ENCODE measurements at regions not wholly inside any gene's neighbourhood (a gene's known extent, or its start where the extent isn't known, plus 50 kb on each side); places are given as distances from the start of the nearest gene placed in this dataset.

GRCh38 chr5:57939771-57940170 lies 457.2 kb upstream of the ACTBL2 start:
- no peak for TF ChIP-seq CTCF (conservative IDR thresholded peaks at IDR 0.05)
- no peak overlapping the region for H3K27ac ChIP-seq

GRCh38 chr5:57939335-57939734 lies 456.7 kb upstream of the ACTBL2 start:
- no peak for TF ChIP-seq CTCF (conservative IDR thresholded peaks at IDR 0.05)
- H3K27ac ChIP-seq = no peak overlapping the region

GRCh38 chr5:57938174-57938557 lies 455.6 kb upstream of the ACTBL2 start:
- H3K27ac ChIP-seq = no peak overlapping the region
- TF ChIP-seq CTCF (conservative IDR thresholded peaks at IDR 0.05) = peak; percentile 36; the same call in 1 of the 2 replicates

- no peak overlapping the region for H3K27ac ChIP-seq
- TF ChIP-seq CTCF (conservative IDR thresholded peaks at IDR 0.05) = no peak
These were observed 455.0 kb upstream of the ACTBL2 start for GRCh38 chr5:57937501-57938173.

GRCh38 chr5:57937025-57937424 lies 454.4 kb upstream of the ACTBL2 start:
- no peak overlapping the region for H3K27ac ChIP-seq
- TF ChIP-seq CTCF (conservative IDR thresholded peaks at IDR 0.05) = no peak

GRCh38 chr5:57932761-57933160 lies 450.1 kb upstream of the ACTBL2 start:
- no peak overlapping the region for H3K27ac ChIP-seq
- TF ChIP-seq CTCF (conservative IDR thresholded peaks at IDR 0.05) = no peak

- no peak for TF ChIP-seq CTCF (conservative IDR thresholded peaks at IDR 0.05)
- no peak overlapping the region for H3K27ac ChIP-seq
These were observed 449.2 kb upstream of the ACTBL2 start for GRCh38 chr5:57931807-57932206.
